Liver (tissue), 8 donors: ENCODE measurements at regions not wholly inside any gene's neighbourhood (a gene's known extent, or its start where the extent isn't known, plus 50 kb on each side); places are given as distances from the start of the nearest gene placed in this dataset.

Source experiments
- DNase-seq: peaks from one replicate; pipeline ENCODE4 v3.0.0-alpha.2; 2017; ENCODE audit warnings: low spot score
- H3K27ac ChIP-seq, 2 donors: one replicate each; pipeline ENCODE4 v1.7.0; 2013; ENCODE audit warnings: inconsistent platforms in 2 of 2, low read length in 2 of 2, control low read depth in 1 of 2, low read depth in 1 of 2, mild to moderate bottlenecking in 1 of 2
- H3K27me3 ChIP-seq, 4 donors: one replicate each; pipeline versions ENCODE4 v1.6.1 to v1.7.0; 2013; ENCODE audit warnings: low read length in 3 of 4, inconsistent platforms in 1 of 4, mild to moderate bottlenecking in 1 of 4, moderate library complexity in 1 of 4; ENCODE audit not compliant: control insufficient read depth in 4 of 4, insufficient read depth in 4 of 4
- H3K36me3 ChIP-seq, 4 donors: one replicate each; pipeline versions ENCODE4 v1.6.1 to v1.7.0; 2013; ENCODE audit warnings: low read length in 3 of 4, mild to moderate bottlenecking in 3 of 4, low read depth in 1 of 4, moderate library complexity in 1 of 4; ENCODE audit not compliant: control insufficient read depth in 4 of 4, insufficient read depth in 3 of 4
- H3K4me1 ChIP-seq, 4 donors: one replicate each; pipeline versions ENCODE4 v1.6.1 to v1.7.0; 2013; ENCODE audit warnings: low read length in 3 of 4, mild to moderate bottlenecking in 3 of 4, moderate library complexity in 1 of 4; ENCODE audit not compliant: control insufficient read depth in 4 of 4, insufficient read depth in 4 of 4
- H3K4me3 ChIP-seq, 3 donors: one replicate each; pipeline versions ENCODE4 v1.6.1 to v1.7.0; 2013; ENCODE audit warnings: low read length in 3 of 3, control low read depth in 1 of 3, low read depth in 1 of 3, mild to moderate bottlenecking in 1 of 3
- H3K9ac ChIP-seq, 2 donors: one replicate each; pipeline ENCODE4 v1.7.0; 2013; ENCODE audit warnings: low read length in 2 of 2, mild to moderate bottlenecking in 2 of 2, moderate library complexity in 2 of 2, control low read depth in 1 of 2, low read depth in 1 of 2
- H3K9me3 ChIP-seq, 4 donors: one replicate each; pipeline versions ENCODE4 v1.6.1 to v1.7.0; 2013; ENCODE audit warnings: low read length in 3 of 4; ENCODE audit not compliant: control insufficient read depth in 4 of 4
- ATF3 ChIP-seq: IDR thresholded peaks from 2 replicates; pipeline ENCODE4 v1.6.1; 2016; ENCODE audit warnings: antibody characterized with exemption
- EGR1 ChIP-seq, 2 donors: IDR thresholded peaks; 2 replicates each; pipeline ENCODE4 v1.6.1; 2016 to 2018; ENCODE audit warnings: antibody characterized with exemption in 2 of 2, low read depth in 2 of 2
- FOXA1 ChIP-seq: IDR thresholded peaks from 2 replicates; pipeline ENCODE4 v1.6.1; 2016; ENCODE audit warnings: antibody characterized with exemption
- GABPA ChIP-seq, 2 donors: IDR thresholded peaks in 1 of 2; conservative IDR thresholded peaks in 1 of 2; 2 replicates each; pipeline ENCODE4 v1.6.1; 2016; ENCODE audit warnings: antibody characterized with exemption in 2 of 2, mild to moderate bottlenecking in 1 of 2, moderate library complexity in 1 of 2
- HNF4A ChIP-seq, 2 donors: conservative IDR thresholded peaks; 2 replicates each; pipeline ENCODE4 v1.6.1; 2016; ENCODE audit warnings: antibody characterized with exemption in 2 of 2, mild to moderate bottlenecking in 2 of 2
- HNF4G ChIP-seq: IDR thresholded peaks from 2 replicates; pipeline ENCODE4 v1.6.1; 2016; ENCODE audit warnings: antibody characterized with exemption
- JUND ChIP-seq, 2 donors: IDR thresholded peaks; 2 replicates each; pipeline ENCODE4 v1.6.1; 2016; ENCODE audit warnings: antibody characterized with exemption in 2 of 2
- MAX ChIP-seq: IDR thresholded peaks from 2 replicates; pipeline ENCODE4 v1.6.1; 2016; ENCODE audit warnings: antibody characterized with exemption
- NR2F2 ChIP-seq: IDR thresholded peaks from 2 replicates; pipeline ENCODE4 v1.6.1; 2016; ENCODE audit warnings: antibody characterized with exemption
- RAD21 ChIP-seq, 2 donors: IDR thresholded peaks; 2 replicates each; pipeline ENCODE4 v1.6.1; 2016; ENCODE audit warnings: antibody characterized with exemption in 2 of 2, mild to moderate bottlenecking in 2 of 2
- RXRA ChIP-seq, 2 donors: IDR thresholded peaks; 2 replicates each; pipeline ENCODE4 v1.6.1; 2017 to 2018; ENCODE audit warnings: antibody characterized with exemption in 2 of 2, mild to moderate bottlenecking in 1 of 2
- SP1 ChIP-seq: IDR thresholded peaks from 2 replicates; pipeline ENCODE4 v1.6.1; 2018; ENCODE audit warnings: antibody characterized with exemption, mild to moderate bottlenecking
- WGBS: extraction: QIAGEN DNeasy Blood & Tissue Kit; methylation state at CpG from one replicate; pipeline ENCODE4 v1.1.7; 2013; 5-methylcytosine and 5-hydroxymethylcytosine counted together
- TF ChIP-seq, protein P1 (sequence below): IDR thresholded peaks from 2 replicates; pipeline ENCODE4 v1.6.1; 2016; ENCODE audit warnings: antibody characterized with exemption
- TF ChIP-seq, protein P2 (sequence below): fragments of 150-350 bp; IDR thresholded peaks from 2 replicates; pipeline ENCODE4 v1.5.1; 2017; ENCODE audit warnings: improper control_type of control experiment, low read depth, low read length; ENCODE audit not compliant: missing input control
- donor health status: healthy.
- donor health status: healthy.
- donor health status: healthy.
- donor health status: healthy.
- donor health status: healthy.

GRCh38 chr2:14285812-14286211 is 346.7 kb upstream of the LRATD1 start (continued):
- TF ChIP-seq, protein P1, sequence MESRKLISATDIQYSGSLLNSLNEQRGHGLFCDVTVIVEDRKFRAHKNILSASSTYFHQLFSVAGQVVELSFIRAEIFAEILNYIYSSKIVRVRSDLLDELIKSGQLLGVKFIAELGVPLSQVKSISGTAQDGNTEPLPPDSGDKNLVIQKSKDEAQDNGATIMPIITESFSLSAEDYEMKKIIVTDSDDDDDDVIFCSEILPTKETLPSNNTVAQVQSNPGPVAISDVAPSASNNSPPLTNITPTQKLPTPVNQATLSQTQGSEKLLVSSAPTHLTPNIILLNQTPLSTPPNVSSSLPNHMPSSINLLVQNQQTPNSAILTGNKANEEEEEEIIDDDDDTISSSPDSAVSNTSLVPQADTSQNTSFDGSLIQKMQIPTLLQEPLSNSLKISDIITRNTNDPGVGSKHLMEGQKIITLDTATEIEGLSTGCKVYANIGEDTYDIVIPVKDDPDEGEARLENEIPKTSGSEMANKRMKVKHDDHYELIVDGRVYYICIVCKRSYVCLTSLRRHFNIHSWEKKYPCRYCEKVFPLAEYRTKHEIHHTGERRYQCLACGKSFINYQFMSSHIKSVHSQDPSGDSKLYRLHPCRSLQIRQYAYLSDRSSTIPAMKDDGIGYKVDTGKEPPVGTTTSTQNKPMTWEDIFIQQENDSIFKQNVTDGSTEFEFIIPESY: no peak
- no peak for TF ChIP-seq MAX
- TF ChIP-seq FOXA1: no peak
- TF ChIP-seq HNF4A (conservative IDR thresholded peaks at IDR 0.05): no peak

DNA sequence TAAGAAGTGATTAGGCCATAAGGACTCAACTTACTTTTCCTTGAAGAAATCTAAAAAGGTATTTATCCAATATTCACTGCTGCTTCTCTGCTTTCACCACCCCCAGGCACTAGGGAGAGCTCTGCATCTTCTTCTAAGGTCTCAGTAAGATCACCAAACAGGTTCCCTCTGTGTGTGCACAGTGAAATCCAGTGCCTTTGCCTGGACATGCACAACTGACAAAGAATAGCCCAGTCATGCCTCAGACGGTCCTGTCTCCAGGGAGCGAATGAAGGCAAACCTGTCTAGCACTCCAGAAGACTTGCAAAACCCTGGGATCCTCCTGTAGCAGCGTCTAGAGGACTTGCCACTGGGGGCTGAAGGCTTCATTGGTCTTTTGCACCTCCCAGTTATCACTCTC is 344.5 kb upstream of the LRATD1 start:
- no peaks in the 10 kb centered on the region for H3K4me1 ChIP-seq
- no peak for DNase-seq
- WGBS: 68% methylated on average over 3 of the region's 3 CpGs
- H3K36me3 ChIP-seq: no peaks in the 10 kb centered on the region
- H3K4me3 ChIP-seq: no peak overlapping the region
- no peaks in the 10 kb centered on the region for H3K9me3 ChIP-seq
- no peak for TF ChIP-seq SP1
- TF ChIP-seq RXRA (IDR thresholded peaks at IDR 0.05): no peak
- TF ChIP-seq NR2F2: no peak
- TF ChIP-seq HNF4G: no peak
- no peak overlapping the region for H3K9ac ChIP-seq
- no peak overlapping the region for H3K27ac ChIP-seq
- no peaks in the 10 kb centered on the region for H3K27me3 ChIP-seq

- WGBS: 38% methylated on average over 3 of the region's 3 CpGs
- no peaks in the 10 kb centered on the region for H3K9me3 ChIP-seq
- no peak for DNase-seq
Observed at GRCh38 chr2:14292964-14293363, 339.6 kb upstream of the LRATD1 start.

DNA sequence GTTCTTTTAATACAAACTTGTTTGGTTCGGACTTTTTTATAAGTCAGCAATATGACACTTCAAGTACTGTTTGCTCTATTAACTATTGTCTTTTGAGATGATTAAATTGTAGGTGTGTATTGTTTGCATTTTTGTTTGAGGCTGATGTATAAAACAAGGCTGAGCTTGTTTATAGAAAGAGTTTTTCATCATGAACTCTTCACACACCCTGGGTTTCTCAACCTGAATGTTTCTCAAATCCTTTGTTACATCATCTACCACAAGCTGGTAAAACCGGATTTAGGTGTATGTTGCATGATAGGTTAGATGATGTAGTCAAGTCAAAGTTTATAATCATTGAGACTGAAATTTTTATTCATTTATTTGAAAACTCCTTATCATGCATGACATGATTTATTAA is 335.2 kb upstream of the LRATD1 start:
- no peaks in the 10 kb centered on the region for H3K9me3 ChIP-seq
- no peak overlapping the region for H3K27ac ChIP-seq
- no peaks in the 10 kb centered on the region for H3K36me3 ChIP-seq
- WGBS: 80% methylated on average over 2 of the region's 2 CpGs
- H3K9ac ChIP-seq: no peak overlapping the region
- no peak overlapping the region for H3K4me3 ChIP-seq
- H3K27me3 ChIP-seq: no peaks in the 10 kb centered on the region
- DNase-seq: no peak
- H3K4me1 ChIP-seq: no peaks in the 10 kb centered on the region
- no peak for TF ChIP-seq RAD21 (IDR thresholded peaks at IDR 0.05)
- no peak for TF ChIP-seq SP1
- no peak for TF ChIP-seq ATF3
- TF ChIP-seq EGR1 (IDR thresholded peaks at IDR 0.05; ENCODE audit: low read depth in 2 of 2): no peak
- no peak for TF ChIP-seq HNF4A (conservative IDR thresholded peaks at IDR 0.05)
- TF ChIP-seq, protein P2, sequence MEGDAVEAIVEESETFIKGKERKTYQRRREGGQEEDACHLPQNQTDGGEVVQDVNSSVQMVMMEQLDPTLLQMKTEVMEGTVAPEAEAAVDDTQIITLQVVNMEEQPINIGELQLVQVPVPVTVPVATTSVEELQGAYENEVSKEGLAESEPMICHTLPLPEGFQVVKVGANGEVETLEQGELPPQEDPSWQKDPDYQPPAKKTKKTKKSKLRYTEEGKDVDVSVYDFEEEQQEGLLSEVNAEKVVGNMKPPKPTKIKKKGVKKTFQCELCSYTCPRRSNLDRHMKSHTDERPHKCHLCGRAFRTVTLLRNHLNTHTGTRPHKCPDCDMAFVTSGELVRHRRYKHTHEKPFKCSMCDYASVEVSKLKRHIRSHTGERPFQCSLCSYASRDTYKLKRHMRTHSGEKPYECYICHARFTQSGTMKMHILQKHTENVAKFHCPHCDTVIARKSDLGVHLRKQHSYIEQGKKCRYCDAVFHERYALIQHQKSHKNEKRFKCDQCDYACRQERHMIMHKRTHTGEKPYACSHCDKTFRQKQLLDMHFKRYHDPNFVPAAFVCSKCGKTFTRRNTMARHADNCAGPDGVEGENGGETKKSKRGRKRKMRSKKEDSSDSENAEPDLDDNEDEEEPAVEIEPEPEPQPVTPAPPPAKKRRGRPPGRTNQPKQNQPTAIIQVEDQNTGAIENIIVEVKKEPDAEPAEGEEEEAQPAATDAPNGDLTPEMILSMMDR: no peak
- TF ChIP-seq MAX: no peak
- TF ChIP-seq GABPA (IDR thresholded peaks at IDR 0.05 in 1 of 2, conservative IDR thresholded peaks at IDR 0.05 in 1 of 2): no peak
- TF ChIP-seq HNF4G: no peak
- TF ChIP-seq NR2F2: no peak
- TF ChIP-seq JUND (IDR thresholded peaks at IDR 0.05): no peak
- no peak for TF ChIP-seq RXRA (IDR thresholded peaks at IDR 0.05)
- no peak for TF ChIP-seq FOXA1
- TF ChIP-seq, protein P1: no peak

More at GRCh38 chr2:14292964-14293363, 339.6 kb upstream of the LRATD1 start:
- Histone ChIP-seq H3K27ac (no peak overlapping the region), H3K36me3 (no peaks in the 10 kb centered on the region), H3K4me3 (no peak overlapping the region), H3K4me1 (no peaks in the 10 kb centered on the region), H3K27me3 (no peaks in the 10 kb centered on the region), H3K9ac (no peak overlapping the region)
- TF ChIP-seq, protein P2: no peak
- TF ChIP-seq HNF4G (no peak), SP1 (no peak)
